NCI-H526 (cell line): ENCODE measurements at regions not wholly inside any gene's neighbourhood (a gene's known extent, or its start where the extent isn't known, plus 50 kb on each side); places are given as distances from the start of the nearest gene placed in this dataset.

Source experiments
- DNase-seq, 2 experiments: peaks; one replicate each; lab custom pipeline; 2025; lab: John Stamatoyannopoulos, UW

- DNase-seq, result no peak
Observed at GRCh38 chr5:103645816-103646215, 83.2 kb upstream of the NUDT12 start.

GRCh38 chr5:103638979-103639378, 76.4 kb upstream of the NUDT12 start:
- DNase-seq, result no peak

GRCh38 chr5:103624675-103625074, 62.1 kb upstream of the NUDT12 start:
- DNase-seq, result no peak

GRCh38 chr5:103624035-103624480, 61.5 kb upstream of the NUDT12 start:
- DNase-seq, result no peak

- DNase-seq, result no peak
Observed at GRCh38 chr5:103623425-103623824, 60.8 kb upstream of the NUDT12 start.

GRCh38 chr5:103621548-103621930, 59.0 kb upstream of the NUDT12 start:
- DNase-seq, result no peak

GRCh38 chr5:103620851-103621547, 58.4 kb upstream of the NUDT12 start:
- DNase-seq, result no peak

GRCh38 chr5:103617913-103618312, 55.3 kb upstream of the NUDT12 start:
- DNase-seq, result no peak

GRCh38 chr5:103617090-103617489, 54.5 kb upstream of the NUDT12 start:
- no peak for DNase-seq

GRCh38 chr5:103612545-103612944, 50.0 kb upstream of the NUDT12 start:
- no peak for DNase-seq
